K562 (cell line): ENCODE measurements at regions not wholly inside any gene's neighbourhood (a gene's known extent, or its start where the extent isn't known, plus 50 kb on each side); places are given as distances from the start of the nearest gene placed in this dataset.

Experiments
- ATAC-seq: fragments of 200-7000 bp; cut with Tn5 transposase; 3 replicates; pipeline ENCODE4 v1.9.1; 2020; ENCODE audit warnings: moderate library complexity
- BruUV-seq: library from RNA; stranded (reverse); fragments of 400-500 nt; replicated peaks from 2 replicates; lab custom pipeline; 2021; lab: Mats Ljungman, UMichigan
- CTCF ChIA-PET: fragments of 300-600 bp; formaldehyde crosslinking; extraction: SDS; loops from one replicate; lab custom pipeline; 2021; ENCODE audit warnings: low intra/inter-chr PET ratio; lab: Yijun Ruan, JAX
- POLR2A ChIA-PET: fragments of 300-600, 350-650 bp; sonication (Branson Sonifier 250); formaldehyde crosslinking; extraction: SDS; loops from one replicate; lab custom pipeline; 2021; ENCODE audit warnings: antibody characterized with exemption, inconsistent platforms; lab: Yijun Ruan, JAX
- DNase-seq, 4 experiments: peaks; one replicate each; pipeline versions ENCODE4 v3.0.0 to v3.0.0-alpha.2; 2011 to 2018; ENCODE audit warnings: low spot score in 3 of 4, mixed read lengths in 3 of 4; ENCODE audit errors: extremely low read depth in 1 of 4
- FAIRE-seq: peaks from 2 replicates; lab custom pipeline; 2011; peaks lifted over from hg19 to GRCh38; lab: Jason Lieb, UNC
- H2AFZ ChIP-seq: 2 replicates; pipeline ENCODE4 v1.6.0; 2011; ENCODE audit warnings: low read depth, low read length, control low read depth, inconsistent platforms
- H3K27ac ChIP-seq: fragments of 200-600 bp; 3 replicates; pipeline ENCODE4 v1.8.0; 2011; ENCODE audit warnings: low read depth, mild to moderate bottlenecking, control low read depth, inconsistent platforms, low read length, moderate library complexity, mixed read lengths; ENCODE audit errors: extremely low read depth
- H3K27me3 ChIP-seq, 2 experiments: fragments of 300-600 bp in 1 of 2; 2 replicates in 1 of 2; 3 replicates in 1 of 2; pipeline versions ENCODE4 v1.6.0 to v1.8.0; 2011; ENCODE audit warnings: inconsistent platforms in 2 of 2, low read length in 2 of 2, mild to moderate bottlenecking in 1 of 2, mixed read lengths in 1 of 2, moderate library complexity in 1 of 2; ENCODE audit not compliant: control insufficient read depth in 2 of 2, insufficient read depth in 2 of 2
- H3K36me3 ChIP-seq: fragments of 300-600 bp; 3 replicates; pipeline ENCODE4 v1.8.0; 2011; ENCODE audit warnings: mild to moderate bottlenecking, low read length, inconsistent platforms; ENCODE audit not compliant: control insufficient read depth, insufficient read depth
- H3K4me1 ChIP-seq, 2 experiments: fragments of 200-600 bp in 1 of 2; replicated peaks in 1 of 2; 2 replicates in 1 of 2; 3 replicates in 1 of 2; pipeline versions ENCODE4 v1.5.1 to v1.8.0; 2011; ENCODE audit warnings: inconsistent platforms in 2 of 2, low read length in 2 of 2, mild to moderate bottlenecking in 1 of 2, mixed read lengths in 1 of 2, moderate library complexity in 1 of 2; ENCODE audit not compliant: control insufficient read depth in 2 of 2, insufficient read depth in 2 of 2
- H3K4me2 ChIP-seq: 2 replicates; pipeline ENCODE4 v1.6.1; 2011; ENCODE audit warnings: low read length, control low read depth, inconsistent platforms, mixed read lengths; ENCODE audit not compliant: insufficient read depth
- H3K4me3 ChIP-seq: fragments of 200-600 bp; sonication (generic), shearing (Covaris generic); 2 replicates; pipeline ENCODE4 v1.5.1; 2016; ENCODE audit warnings: control low read depth, inconsistent platforms
- H3K79me2 ChIP-seq: fragments of 200-600 bp; 3 replicates; pipeline ENCODE4 v1.8.0; 2011; ENCODE audit warnings: low read length, inconsistent platforms; ENCODE audit not compliant: control insufficient read depth, insufficient read depth
- H3K9ac ChIP-seq, 2 experiments: 2 replicates each; pipeline versions ENCODE4 v1.6.0 to v1.6.1; 2011; ENCODE audit warnings: low read depth in 2 of 2, low read length in 2 of 2, control low read depth in 1 of 2, inconsistent platforms in 1 of 2, mild to moderate bottlenecking in 1 of 2, mixed read lengths in 1 of 2; ENCODE audit not compliant: insufficient read depth in 1 of 2
- H3K9me1 ChIP-seq: one replicate; pipeline ENCODE4 v1.6.0; 2011; ENCODE audit warnings: inconsistent platforms, mild to moderate bottlenecking, low read length, moderate library complexity; ENCODE audit not compliant: control insufficient read depth, insufficient read depth
- H3K9me3 ChIP-seq: replicated peaks from 2 replicates; pipeline ENCODE4 v1.5.1; 2011; ENCODE audit warnings: low read depth, low read length, inconsistent platforms; ENCODE audit not compliant: control insufficient read depth, insufficient read depth
- H4K20me1 ChIP-seq: replicated peaks from 2 replicates; pipeline ENCODE4 v1.6.1; 2011; ENCODE audit warnings: low read length, inconsistent platforms, mixed read lengths; ENCODE audit not compliant: control insufficient read depth, insufficient read depth
- BCLAF1 ChIP-seq, 2 experiments: fragments of 450-650 bp in 1 of 2; IDR thresholded peaks; 2 replicates each; pipeline ENCODE4 v1.6.1; 2011 to 2017; ENCODE audit warnings: low read depth in 2 of 2, antibody characterized with exemption in 1 of 2, borderline replicate concordance in 1 of 2, low read length in 1 of 2, mild to moderate bottlenecking in 1 of 2, mixed read lengths in 1 of 2; ENCODE audit not compliant: control insufficient read depth in 1 of 2
- CCNT2 ChIP-seq: IDR thresholded peaks from 2 replicates; pipeline ENCODE4 v1.6.1; 2011; ENCODE audit warnings: borderline replicate concordance, low read depth, mild to moderate bottlenecking, moderate library complexity, mixed read lengths, low read length; ENCODE audit not compliant: insufficient read length; ENCODE audit errors: extremely low read depth
- CHCHD3 ChIP-seq: fragments of 250-450 bp; sonication (Bioruptor Pico); IDR thresholded peaks from 2 replicates; pipeline ENCODE4 v2.1.2; 2022; ENCODE audit warnings: mild to moderate bottlenecking
- CHD2 ChIP-seq: IDR thresholded peaks from 2 replicates; pipeline ENCODE4 v1.6.1; 2011; ENCODE audit warnings: low read depth, low read length
- HOXB6 ChIP-seq: fragments of 250-450 bp; sonication (Bioruptor Pico); IDR thresholded peaks from 2 replicates; pipeline ENCODE4 v1.5.1; 2022; ENCODE audit warnings: mild to moderate bottlenecking, borderline replicate concordance
- SIN3B ChIP-seq: fragments of 450-650 bp; IDR thresholded peaks from 2 replicates; pipeline ENCODE4 v1.6.1; 2017; ENCODE audit warnings: low read depth, mild to moderate bottlenecking, moderate library complexity
- SUPT5H ChIP-seq: fragments of 450-650 bp; IDR thresholded peaks from 2 replicates; pipeline ENCODE4 v1.6.1; 2016
- ZNF644 ChIP-seq: fragments of 200-800 bp; sonication (Bioruptor generic); IDR thresholded peaks from 2 replicates; pipeline ENCODE4 v1.6.1; 2016; ENCODE audit warnings: low read depth, missing genetic modification characterization, missing compliant biosample characterization
- ZNF764 ChIP-seq: fragments of 250-450 bp; sonication (Bioruptor Pico); IDR thresholded peaks from 2 replicates; pipeline ENCODE4 v1.4.0; 2020; ENCODE audit warnings: low read depth, mild to moderate bottlenecking, moderate library complexity
- WGBS: fragments of 100-300 bp; shearing (Covaris generic); methylation state at CpG from one replicate; pipeline ENCODE4 v1.1.6; 2016; ENCODE audit warnings: low coverage, mixed read lengths; ENCODE audit not compliant: insufficient coverage; ENCODE audit errors: missing lambda C conversion rate; 5-methylcytosine and 5-hydroxymethylcytosine counted together
- in situ Hi-C: fragments of 300-500 bp; cut with MboI; formaldehyde crosslinking; loops from 4 replicates; pipeline ENCODE4 v1.15.0; 2018; ENCODE audit warnings: inconsistent platforms, mixed read lengths
- intact Hi-C: fragments of 100-400 bp; cut with micrococcal nuclease; formaldehyde crosslinking; loops from 2 replicates; pipeline ENCODE4 v1.14.2; 2022
- TF ChIP-seq, protein P1 (sequence below): fragments of 200-400 bp; formaldehyde crosslinking; IDR thresholded peaks from 2 replicates; pipeline ENCODE4 v1.6.1; 2017; ENCODE audit warnings: mild to moderate bottlenecking, low read depth, low read length, moderate library complexity

DNA sequence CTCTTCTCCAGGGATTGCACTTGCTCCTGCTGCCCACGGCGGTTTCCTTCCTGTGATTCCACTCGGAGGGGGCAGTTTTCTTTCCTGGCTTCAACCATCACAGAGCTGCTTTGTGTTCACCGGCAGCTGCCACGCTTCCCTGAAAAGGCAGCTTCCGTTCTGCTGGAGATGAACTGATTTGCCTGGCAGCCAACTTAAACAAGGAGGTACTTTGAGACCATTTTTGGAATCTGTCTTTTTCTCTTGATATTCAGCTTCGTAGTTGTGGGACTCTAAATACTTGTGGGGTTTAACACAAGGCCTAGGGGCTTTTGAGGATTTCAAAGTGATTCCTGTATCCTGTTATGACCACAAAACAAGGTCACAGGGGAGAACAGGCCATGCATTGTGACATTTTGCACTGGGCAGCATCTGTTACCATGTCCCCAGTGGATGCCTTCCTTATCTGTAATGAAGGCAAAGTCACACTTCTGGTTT, 192.0 kb downstream of the MTRR start:
- Histone ChIP-seq H3K9me1 (no peaks in the 10 kb centered on the region), H3K36me3 (no peaks in the 10 kb centered on the region), H3K4me3 (no peak overlapping the region), H3K27me3 (peaks cover 20 to 38% of the 10 kb centered on the region in 2 experiments; a peak in 4 of 5 replicates), H2AFZ (no peak overlapping the region), H3K4me2 (no peak overlapping the region), H4K20me1 (peaks cover 9% of the 10 kb centered on the region; the same call in 1 of the 2 replicates), H3K27ac (no peak overlapping the region), H3K4me1 (peaks cover 0 to 3% of the 10 kb centered on the region in 2 experiments; a peak in 2 of 5 replicates), H3K9me3 (no peaks in the 10 kb centered on the region), H3K9ac (no peak overlapping the region), H3K79me2 (no peaks in the 10 kb centered on the region)
- BruUV-seq = no TSS peak
- TF ChIP-seq HOXB6 (CRISPR knock-in tag) = no peak
- ATAC-seq (no peak), FAIRE-seq (no peak), DNase-seq (no peak)
- intact Hi-C loops = no loop called here
- POLR2A ChIA-PET = no interaction called here
- in situ Hi-C loops = no loop called here
- 0% methylated on average over 7 of the region's 7 CpGs for WGBS
- CTCF ChIA-PET = no interaction called here

- WGBS = 0% methylated on average over 5 of the region's 5 CpGs
- no peak for DNase-seq
- no peak overlapping the region for H2AFZ ChIP-seq
- intact Hi-C loops = no loop called here
- FAIRE-seq = no peak
- peaks cover 9% of the 10 kb centered on the region; the same call in 1 of the 2 replicates for H4K20me1 ChIP-seq
- no peak overlapping the region for H3K9ac ChIP-seq
- CTCF ChIA-PET = no interaction called here
- no peak overlapping the region for H3K4me3 ChIP-seq
- in situ Hi-C loops = no loop called here
- no peak overlapping the region for H3K4me2 ChIP-seq
- no peaks in the 10 kb centered on the region for H3K9me1 ChIP-seq
- POLR2A ChIA-PET = interaction anchor here (0.5 to 0.6 kb wide), 2 partner anchors 21 to 1101 kb away, joined by 3 read pairs; no protein-coding TSS in a partner anchor
- H3K9me3 ChIP-seq = no peaks in the 10 kb centered on the region
- no peaks in the 10 kb centered on the region for H3K36me3 ChIP-seq
- H3K4me1 ChIP-seq = peaks cover 0 to 3% of the 10 kb centered on the region in 2 experiments; a peak in 2 of 5 replicates
- no peaks in the 10 kb centered on the region for H3K79me2 ChIP-seq
- peaks cover 18 to 33% of the 10 kb centered on the region in 2 experiments; a peak in 4 of 5 replicates for H3K27me3 ChIP-seq
- no peak for ATAC-seq
- no TSS peak for BruUV-seq
- H3K27ac ChIP-seq = no peak overlapping the region
- TF ChIP-seq HOXB6 (CRISPR knock-in tag) = no peak
- TF ChIP-seq ZNF764 (CRISPR knock-in tag) = no peak
- TF ChIP-seq, protein P1, sequence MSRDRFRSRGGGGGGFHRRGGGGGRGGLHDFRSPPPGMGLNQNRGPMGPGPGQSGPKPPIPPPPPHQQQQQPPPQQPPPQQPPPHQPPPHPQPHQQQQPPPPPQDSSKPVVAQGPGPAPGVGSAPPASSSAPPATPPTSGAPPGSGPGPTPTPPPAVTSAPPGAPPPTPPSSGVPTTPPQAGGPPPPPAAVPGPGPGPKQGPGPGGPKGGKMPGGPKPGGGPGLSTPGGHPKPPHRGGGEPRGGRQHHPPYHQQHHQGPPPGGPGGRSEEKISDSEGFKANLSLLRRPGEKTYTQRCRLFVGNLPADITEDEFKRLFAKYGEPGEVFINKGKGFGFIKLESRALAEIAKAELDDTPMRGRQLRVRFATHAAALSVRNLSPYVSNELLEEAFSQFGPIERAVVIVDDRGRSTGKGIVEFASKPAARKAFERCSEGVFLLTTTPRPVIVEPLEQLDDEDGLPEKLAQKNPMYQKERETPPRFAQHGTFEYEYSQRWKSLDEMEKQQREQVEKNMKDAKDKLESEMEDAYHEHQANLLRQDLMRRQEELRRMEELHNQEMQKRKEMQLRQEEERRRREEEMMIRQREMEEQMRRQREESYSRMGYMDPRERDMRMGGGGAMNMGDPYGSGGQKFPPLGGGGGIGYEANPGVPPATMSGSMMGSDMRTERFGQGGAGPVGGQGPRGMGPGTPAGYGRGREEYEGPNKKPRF = no peak
- no peak for TF ChIP-seq ZNF644
- TF ChIP-seq BCLAF1 (IDR thresholded peaks at IDR 0.05; ENCODE audit: borderline replicate concordance in 1 of 2, control insufficient read depth in 1 of 2, low read depth in 2 of 2, low read length in 1 of 2) = no peak
- TF ChIP-seq SUPT5H = no peak
- TF ChIP-seq CCNT2 = no peak
- no peak for TF ChIP-seq SIN3B
- no peak for TF ChIP-seq CHCHD3 (CRISPR knock-in tag)
- no peak for TF ChIP-seq CHD2
Measured at GRCh38 chr5:8062521-8062920, 193.6 kb downstream of the MTRR start.
